ENCODE measurements at regions not wholly inside any gene's neighbourhood (a gene's known extent, or its start where the extent isn't known, plus 50 kb on each side); places are given as distances from the start of the nearest gene placed in this dataset.

- DNase-seq (ENCODE audit: low read depth in 4 of 4, low spot score in 2 of 4), result no peak
Observed at GRCh38 chr1:112196731-112197130, 199.3 kb upstream of the CTTNBP2NL start.

- DNase-seq (ENCODE audit: low read depth in 4 of 4, low spot score in 2 of 4), result no peak
Observed at GRCh38 chr1:112209493-112209892, 186.5 kb upstream of the CTTNBP2NL start.

- no peak for DNase-seq (ENCODE audit: low read depth in 4 of 4, low spot score in 2 of 4)
Observed at GRCh38 chr1:112219267-112219666, 176.7 kb upstream of the CTTNBP2NL start.

GRCh38 chr1:112230232-112230631 lies 165.8 kb upstream of the CTTNBP2NL start:
- no peak for DNase-seq (ENCODE audit: low read depth in 4 of 4, low spot score in 2 of 4)

- no peak for DNase-seq (ENCODE audit: low read depth in 4 of 4, low spot score in 2 of 4)
Observed at GRCh38 chr1:112231331-112231730, 164.7 kb upstream of the CTTNBP2NL start.

GRCh38 chr1:112232848-112233247 lies 163.2 kb upstream of the CTTNBP2NL start:
- DNase-seq (ENCODE audit: low read depth in 4 of 4, low spot score in 2 of 4), result no peak

GRCh38 chr1:112234710-112235109 lies 161.3 kb upstream of the CTTNBP2NL start:
- no peak for DNase-seq (ENCODE audit: low read depth in 4 of 4, low spot score in 2 of 4)

- no peak for DNase-seq (ENCODE audit: low read depth in 4 of 4, low spot score in 2 of 4)
Observed at GRCh38 chr1:112237983-112238545, 157.9 kb upstream of the CTTNBP2NL start.

GRCh38 chr1:112239683-112240330 lies 156.2 kb upstream of the CTTNBP2NL start:
- no peak for DNase-seq (ENCODE audit: low read depth in 4 of 4, low spot score in 2 of 4)

- no peak for DNase-seq (ENCODE audit: low read depth in 4 of 4, low spot score in 2 of 4)
Observed at GRCh38 chr1:112242470-112242869, 153.5 kb upstream of the CTTNBP2NL start.

GRCh38 chr1:112244131-112244530 lies 151.9 kb upstream of the CTTNBP2NL start:
- no peak for DNase-seq (ENCODE audit: low read depth in 4 of 4, low spot score in 2 of 4)

GRCh38 chr1:112245114-112245513 lies 150.9 kb upstream of the CTTNBP2NL start:
- DNase-seq (ENCODE audit: low read depth in 4 of 4, low spot score in 2 of 4), result no peak

GRCh38 chr1:112247036-112247597 lies 148.9 kb upstream of the CTTNBP2NL start:
- no peak for DNase-seq (ENCODE audit: low read depth in 4 of 4, low spot score in 2 of 4)

- no peak for DNase-seq (ENCODE audit: low read depth in 4 of 4, low spot score in 2 of 4)
Observed at GRCh38 chr1:112247961-112248360, 148.1 kb upstream of the CTTNBP2NL start.

- DNase-seq (ENCODE audit: low read depth in 4 of 4, low spot score in 2 of 4), result no peak
Observed at GRCh38 chr1:112250892-112251291, 145.1 kb upstream of the CTTNBP2NL start.

- no peak for DNase-seq (ENCODE audit: low read depth in 4 of 4, low spot score in 2 of 4)
Observed at GRCh38 chr1:112251766-112252506, 144.1 kb upstream of the CTTNBP2NL start.

- DNase-seq (ENCODE audit: low read depth in 4 of 4, low spot score in 2 of 4), result no peak
Observed at GRCh38 chr1:112253366-112253765, 142.6 kb upstream of the CTTNBP2NL start.

- DNase-seq (ENCODE audit: low read depth in 4 of 4, low spot score in 2 of 4), result no peak
Observed at GRCh38 chr1:112255080-112255479, 140.9 kb upstream of the CTTNBP2NL start.

- no peak for DNase-seq (ENCODE audit: low read depth in 4 of 4, low spot score in 2 of 4)
Observed at GRCh38 chr1:112256411-112256810, 139.6 kb upstream of the CTTNBP2NL start.

- DNase-seq (ENCODE audit: low read depth in 4 of 4, low spot score in 2 of 4), result no peak
Observed at GRCh38 chr1:112257043-112257835, 138.8 kb upstream of the CTTNBP2NL start.

- DNase-seq (ENCODE audit: low read depth in 4 of 4, low spot score in 2 of 4), result no peak
Observed at GRCh38 chr1:112260699-112261098, 135.3 kb upstream of the CTTNBP2NL start.
